Ishikawa (cell line): ENCODE measurements at regions not wholly inside any gene's neighbourhood (a gene's known extent, or its start where the extent isn't known, plus 50 kb on each side); places are given as distances from the start of the nearest gene placed in this dataset.

ENCODE experiments used
- CEBPB ChIP-seq: IDR thresholded peaks from 2 replicates; pipeline ENCODE4 v1.6.1; 2012
- CREB1 ChIP-seq: IDR thresholded peaks from 2 replicates; pipeline ENCODE4 v1.6.1; 2012; ENCODE audit warnings: low read depth
- EGR1 ChIP-seq: IDR thresholded peaks from 2 replicates; pipeline ENCODE4 v1.6.1; 2012
- EP300 ChIP-seq: IDR thresholded peaks from 2 replicates; pipeline ENCODE4 v1.6.1; 2012; ENCODE audit warnings: borderline replicate concordance
- FOXM1 ChIP-seq: IDR thresholded peaks from 2 replicates; pipeline ENCODE4 v1.6.1; 2012; ENCODE audit warnings: low read depth, borderline replicate concordance
- MAX ChIP-seq: IDR thresholded peaks from 2 replicates; pipeline ENCODE4 v1.6.1; 2012
- NFIC ChIP-seq: IDR thresholded peaks from 2 replicates; pipeline ENCODE4 v1.6.1; 2012
- RAD21 ChIP-seq: IDR thresholded peaks from 2 replicates; pipeline ENCODE4 v1.6.1; 2012; ENCODE audit warnings: low read depth
- TAF1 ChIP-seq: IDR thresholded peaks from 2 replicates; pipeline ENCODE4 v1.6.1; 2012; ENCODE audit warnings: low read depth, mild to moderate bottlenecking
- TCF12 ChIP-seq: IDR thresholded peaks from 2 replicates; pipeline ENCODE4 v1.6.1; 2012; ENCODE audit warnings: low read depth
- TEAD4 ChIP-seq: IDR thresholded peaks from 2 replicates; pipeline ENCODE4 v1.6.1; 2012
- USF1 ChIP-seq: IDR thresholded peaks from 2 replicates; pipeline ENCODE4 v1.6.1; 2012
- YY1 ChIP-seq: IDR thresholded peaks from 2 replicates; pipeline ENCODE4 v1.6.1; 2012; ENCODE audit warnings: low read depth
- ZBTB7A ChIP-seq: IDR thresholded peaks from 2 replicates; pipeline ENCODE4 v1.6.1; 2012; ENCODE audit warnings: low read depth
- TF ChIP-seq, protein P1 (sequence below): IDR thresholded peaks from 2 replicates; pipeline ENCODE4 v1.6.1; 2012; ENCODE audit warnings: low read depth, mild to moderate bottlenecking

DNA sequence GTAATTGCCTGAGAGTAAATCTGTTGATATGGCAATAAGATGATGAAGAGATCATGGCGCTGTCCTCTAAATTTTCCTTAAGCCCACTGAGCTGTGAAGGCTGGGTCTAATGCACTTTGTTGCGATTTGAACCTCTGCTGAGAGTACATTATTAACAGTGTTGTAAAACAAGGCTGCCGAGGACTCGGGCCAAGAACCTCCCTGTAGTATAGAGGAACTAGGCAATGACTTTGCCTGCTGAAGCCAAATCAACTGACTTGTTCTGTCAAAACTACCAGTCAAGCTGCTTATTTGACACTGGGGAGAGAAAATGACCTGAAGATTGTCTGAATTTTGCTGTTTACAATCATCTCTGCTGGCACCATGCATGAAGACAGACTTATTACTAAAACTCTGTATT is 1154.7 kb downstream of the DTWD2 start:
- no peak for TF ChIP-seq MAX
- no peak for TF ChIP-seq TCF12
- no peak for TF ChIP-seq EP300
- TF ChIP-seq CREB1: no peak
- TF ChIP-seq CEBPB: no peak
- no peak for TF ChIP-seq EGR1
- no peak for TF ChIP-seq TEAD4

DNA sequence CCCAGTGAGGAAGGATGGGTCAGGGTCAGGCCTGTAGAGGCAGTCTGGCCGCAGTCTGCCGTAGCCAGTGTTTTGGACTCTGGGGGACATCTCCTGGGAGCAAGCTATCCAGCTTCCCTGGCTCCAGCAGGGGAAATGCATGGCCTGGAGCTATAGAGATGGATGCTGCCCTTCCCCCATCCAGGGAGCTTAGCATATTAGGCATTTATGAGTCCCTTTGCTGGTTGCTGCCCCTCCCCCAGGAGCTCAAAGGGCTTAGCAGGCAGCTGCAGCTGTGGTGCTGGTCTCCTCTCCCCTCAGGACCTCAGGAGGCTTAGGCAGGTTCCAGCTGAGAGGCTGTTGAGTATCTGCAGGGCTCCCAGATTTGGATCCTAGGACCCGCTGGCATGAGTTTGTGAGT is 1158.7 kb downstream of the DTWD2 start:
- no peak for TF ChIP-seq CREB1
- TF ChIP-seq MAX: no peak
- no peak for TF ChIP-seq CEBPB

DNA sequence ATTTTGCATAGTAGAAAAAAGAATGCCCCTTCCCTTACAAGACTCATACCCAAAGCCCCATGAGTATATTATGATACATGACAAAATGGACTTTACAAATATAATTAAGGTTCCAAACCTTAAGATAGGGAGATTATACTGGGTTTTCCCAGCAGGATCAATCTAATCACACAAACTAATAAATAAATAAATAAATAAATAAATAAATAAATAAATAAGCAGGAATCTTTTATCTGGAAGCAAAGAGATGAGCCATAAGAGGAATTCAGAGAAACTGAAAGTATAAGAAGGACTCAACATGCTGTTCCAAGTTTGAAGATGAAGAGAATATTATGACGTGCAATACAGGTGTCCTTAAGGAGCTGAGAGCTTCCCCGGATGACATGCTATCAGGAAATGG is 1174.5 kb downstream of the DTWD2 start:
- TF ChIP-seq TAF1 (no peak), MAX (no peak), EGR1 (no peak), USF1 (no peak), YY1 (no peak), TEAD4 (no peak), CREB1 (no peak), RAD21 (no peak), TCF12 (no peak)

DNA sequence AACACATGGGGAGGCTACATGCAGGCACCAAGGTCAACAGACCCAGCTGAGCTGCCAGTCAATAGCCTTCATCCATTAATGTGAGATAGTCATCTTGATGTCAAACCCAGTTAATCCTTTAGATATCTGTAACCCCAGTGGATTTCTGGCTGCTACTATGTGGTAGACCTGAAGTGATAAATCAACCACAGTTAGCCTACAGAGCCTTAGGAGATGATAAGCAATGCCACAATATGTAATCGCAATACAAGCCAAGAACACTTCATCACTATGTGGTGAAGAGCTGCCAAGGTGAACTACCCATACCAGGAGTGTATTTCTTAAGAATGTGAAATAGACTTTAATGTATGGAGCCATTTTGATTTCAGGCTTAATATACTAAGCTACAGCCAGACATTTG is 1175.5 kb downstream of the DTWD2 start:
- TF ChIP-seq CREB1 (no peak), TCF12 (no peak), YY1 (no peak), EGR1 (no peak), NFIC (no peak), MAX (no peak), CEBPB (no peak), USF1 (no peak), TEAD4 (no peak), RAD21 (no peak), FOXM1 (no peak), EP300 (no peak), TAF1 (no peak), ZBTB7A (no peak)
- TF ChIP-seq, protein P1, sequence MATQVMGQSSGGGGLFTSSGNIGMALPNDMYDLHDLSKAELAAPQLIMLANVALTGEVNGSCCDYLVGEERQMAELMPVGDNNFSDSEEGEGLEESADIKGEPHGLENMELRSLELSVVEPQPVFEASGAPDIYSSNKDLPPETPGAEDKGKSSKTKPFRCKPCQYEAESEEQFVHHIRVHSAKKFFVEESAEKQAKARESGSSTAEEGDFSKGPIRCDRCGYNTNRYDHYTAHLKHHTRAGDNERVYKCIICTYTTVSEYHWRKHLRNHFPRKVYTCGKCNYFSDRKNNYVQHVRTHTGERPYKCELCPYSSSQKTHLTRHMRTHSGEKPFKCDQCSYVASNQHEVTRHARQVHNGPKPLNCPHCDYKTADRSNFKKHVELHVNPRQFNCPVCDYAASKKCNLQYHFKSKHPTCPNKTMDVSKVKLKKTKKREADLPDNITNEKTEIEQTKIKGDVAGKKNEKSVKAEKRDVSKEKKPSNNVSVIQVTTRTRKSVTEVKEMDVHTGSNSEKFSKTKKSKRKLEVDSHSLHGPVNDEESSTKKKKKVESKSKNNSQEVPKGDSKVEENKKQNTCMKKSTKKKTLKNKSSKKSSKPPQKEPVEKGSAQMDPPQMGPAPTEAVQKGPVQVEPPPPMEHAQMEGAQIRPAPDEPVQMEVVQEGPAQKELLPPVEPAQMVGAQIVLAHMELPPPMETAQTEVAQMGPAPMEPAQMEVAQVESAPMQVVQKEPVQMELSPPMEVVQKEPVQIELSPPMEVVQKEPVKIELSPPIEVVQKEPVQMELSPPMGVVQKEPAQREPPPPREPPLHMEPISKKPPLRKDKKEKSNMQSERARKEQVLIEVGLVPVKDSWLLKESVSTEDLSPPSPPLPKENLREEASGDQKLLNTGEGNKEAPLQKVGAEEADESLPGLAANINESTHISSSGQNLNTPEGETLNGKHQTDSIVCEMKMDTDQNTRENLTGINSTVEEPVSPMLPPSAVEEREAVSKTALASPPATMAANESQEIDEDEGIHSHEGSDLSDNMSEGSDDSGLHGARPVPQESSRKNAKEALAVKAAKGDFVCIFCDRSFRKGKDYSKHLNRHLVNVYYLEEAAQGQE: no peak

DNA sequence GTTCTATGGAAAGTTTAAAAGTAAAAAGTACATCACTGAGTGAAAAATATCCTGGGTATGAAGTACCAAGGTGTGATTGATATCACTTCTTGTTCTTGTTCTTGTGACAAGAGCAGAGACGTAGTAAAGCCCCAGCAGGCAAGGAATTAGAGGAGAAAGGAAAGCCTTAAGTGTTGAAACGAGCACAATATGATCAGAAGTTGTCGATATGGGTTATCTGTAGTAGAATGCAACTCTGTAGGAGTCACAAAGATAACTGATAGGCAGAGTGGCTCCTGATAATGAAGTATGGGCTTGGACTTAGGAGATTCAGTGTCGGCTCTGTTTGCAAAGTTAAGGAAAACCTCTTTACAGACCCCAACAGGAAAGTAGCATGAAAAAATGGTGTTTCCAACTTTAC is 1179.1 kb downstream of the DTWD2 start:
- TF ChIP-seq, protein P1: no peak
- TF ChIP-seq RAD21: no peak
- TF ChIP-seq CREB1: no peak
- TF ChIP-seq TAF1: no peak
- no peak for TF ChIP-seq YY1
- no peak for TF ChIP-seq FOXM1
- no peak for TF ChIP-seq MAX
- TF ChIP-seq ZBTB7A: no peak
- no peak for TF ChIP-seq NFIC
- TF ChIP-seq TCF12: no peak
- TF ChIP-seq USF1: no peak
- no peak for TF ChIP-seq EGR1

GRCh38 chr5:117805058-117805457 is 1183.3 kb downstream of the DTWD2 start:
- TF ChIP-seq EGR1 (no peak), TEAD4 (no peak), TCF12 (no peak), NFIC (no peak), EP300 (no peak), CEBPB (no peak), FOXM1 (no peak), USF1 (no peak), TAF1 (no peak), MAX (no peak), ZBTB7A (no peak), YY1 (no peak)
- TF ChIP-seq, protein P1: no peak
